ENCODE measurements at regions not wholly inside any gene's neighbourhood (a gene's known extent, or its start where the extent isn't known, plus 50 kb on each side); places are given as distances from the start of the nearest gene placed in this dataset.

DNA sequence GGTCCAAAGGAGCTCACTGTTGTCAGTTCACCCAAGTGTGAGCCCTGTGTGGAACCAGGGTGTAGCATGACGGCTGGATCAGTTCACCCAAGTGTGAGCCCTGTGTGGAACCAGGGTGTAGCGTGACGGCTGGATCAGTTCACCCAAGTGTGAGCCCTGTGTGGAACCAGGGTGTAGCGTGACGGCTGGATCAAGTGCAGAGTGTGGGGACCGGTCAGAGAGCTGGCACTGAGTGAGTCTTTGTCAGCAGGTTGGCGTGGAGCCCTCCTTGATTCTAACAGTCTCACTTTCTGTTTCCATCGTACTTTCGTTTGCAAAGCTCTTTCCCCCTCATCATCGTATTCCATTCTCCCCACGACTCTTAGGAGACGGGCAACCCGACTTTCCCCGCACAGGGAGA is 57.9 kb upstream of the DLG1 start:
- CTCF ChIA-PET, result interaction anchor here (1.2 kb wide), 1 partner anchor 145 kb away, joined by 4 read pairs; no protein-coding TSS in a partner anchor
- POLR2A ChIA-PET, result no interaction called here
- ATAC-seq, result no peak
- peaks cover 5% of the 10 kb centered on the region for H3K4me1 Mint-ChIP-seq
- H3K27ac Mint-ChIP-seq, result no peak overlapping the region
- no peak overlapping the region for H3K4me3 Mint-ChIP-seq
- H3K27me3 Mint-ChIP-seq (ENCODE audit: low read depth), result peaks cover 7% of the 10 kb centered on the region
- no peak for DNase-seq (ENCODE audit: low spot score)
- peaks cover 31% of the 10 kb centered on the region for H3K36me3 Mint-ChIP-seq
- H3K9me3 Mint-ChIP-seq, result peaks cover 29% of the 10 kb centered on the region
- TF ChIP-seq SMAD4 (CRISPR knock-in tag; IDR thresholded peaks at IDR 0.05) (no peak), TEAD1 (CRISPR knock-in tag; IDR thresholded peaks at IDR 0.05) (no peak), ZNF232 (CRISPR knock-in tag; IDR thresholded peaks at IDR 0.05) (no peak), NR2C2 (CRISPR knock-in tag; IDR thresholded peaks at IDR 0.05) (no peak), OVOL2 (CRISPR knock-in tag; IDR thresholded peaks at IDR 0.05; ENCODE audit: borderline replicate concordance) (no peak), RELA (CRISPR knock-in tag; IDR thresholded peaks at IDR 0.05; ENCODE audit: borderline replicate concordance) (no peak), PRRX2 (CRISPR knock-in tag; IDR thresholded peaks at IDR 0.05) (no peak), TP53 (CRISPR knock-in tag; IDR thresholded peaks at IDR 0.05) (no peak), KAT7 (CRISPR knock-in tag; IDR thresholded peaks at IDR 0.05; ENCODE audit: borderline replicate concordance) (no peak)
- TF ChIP-seq, protein P1, sequence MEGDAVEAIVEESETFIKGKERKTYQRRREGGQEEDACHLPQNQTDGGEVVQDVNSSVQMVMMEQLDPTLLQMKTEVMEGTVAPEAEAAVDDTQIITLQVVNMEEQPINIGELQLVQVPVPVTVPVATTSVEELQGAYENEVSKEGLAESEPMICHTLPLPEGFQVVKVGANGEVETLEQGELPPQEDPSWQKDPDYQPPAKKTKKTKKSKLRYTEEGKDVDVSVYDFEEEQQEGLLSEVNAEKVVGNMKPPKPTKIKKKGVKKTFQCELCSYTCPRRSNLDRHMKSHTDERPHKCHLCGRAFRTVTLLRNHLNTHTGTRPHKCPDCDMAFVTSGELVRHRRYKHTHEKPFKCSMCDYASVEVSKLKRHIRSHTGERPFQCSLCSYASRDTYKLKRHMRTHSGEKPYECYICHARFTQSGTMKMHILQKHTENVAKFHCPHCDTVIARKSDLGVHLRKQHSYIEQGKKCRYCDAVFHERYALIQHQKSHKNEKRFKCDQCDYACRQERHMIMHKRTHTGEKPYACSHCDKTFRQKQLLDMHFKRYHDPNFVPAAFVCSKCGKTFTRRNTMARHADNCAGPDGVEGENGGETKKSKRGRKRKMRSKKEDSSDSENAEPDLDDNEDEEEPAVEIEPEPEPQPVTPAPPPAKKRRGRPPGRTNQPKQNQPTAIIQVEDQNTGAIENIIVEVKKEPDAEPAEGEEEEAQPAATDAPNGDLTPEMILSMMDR (IDR thresholded peaks at IDR 0.05), result no peak
- TF ChIP-seq, protein P2, sequence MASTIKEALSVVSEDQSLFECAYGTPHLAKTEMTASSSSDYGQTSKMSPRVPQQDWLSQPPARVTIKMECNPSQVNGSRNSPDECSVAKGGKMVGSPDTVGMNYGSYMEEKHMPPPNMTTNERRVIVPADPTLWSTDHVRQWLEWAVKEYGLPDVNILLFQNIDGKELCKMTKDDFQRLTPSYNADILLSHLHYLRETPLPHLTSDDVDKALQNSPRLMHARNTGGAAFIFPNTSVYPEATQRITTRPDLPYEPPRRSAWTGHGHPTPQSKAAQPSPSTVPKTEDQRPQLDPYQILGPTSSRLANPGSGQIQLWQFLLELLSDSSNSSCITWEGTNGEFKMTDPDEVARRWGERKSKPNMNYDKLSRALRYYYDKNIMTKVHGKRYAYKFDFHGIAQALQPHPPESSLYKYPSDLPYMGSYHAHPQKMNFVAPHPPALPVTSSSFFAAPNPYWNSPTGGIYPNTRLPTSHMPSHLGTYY (CRISPR knock-in tag; IDR thresholded peaks at IDR 0.05), result no peak
- TF ChIP-seq, protein P3, sequence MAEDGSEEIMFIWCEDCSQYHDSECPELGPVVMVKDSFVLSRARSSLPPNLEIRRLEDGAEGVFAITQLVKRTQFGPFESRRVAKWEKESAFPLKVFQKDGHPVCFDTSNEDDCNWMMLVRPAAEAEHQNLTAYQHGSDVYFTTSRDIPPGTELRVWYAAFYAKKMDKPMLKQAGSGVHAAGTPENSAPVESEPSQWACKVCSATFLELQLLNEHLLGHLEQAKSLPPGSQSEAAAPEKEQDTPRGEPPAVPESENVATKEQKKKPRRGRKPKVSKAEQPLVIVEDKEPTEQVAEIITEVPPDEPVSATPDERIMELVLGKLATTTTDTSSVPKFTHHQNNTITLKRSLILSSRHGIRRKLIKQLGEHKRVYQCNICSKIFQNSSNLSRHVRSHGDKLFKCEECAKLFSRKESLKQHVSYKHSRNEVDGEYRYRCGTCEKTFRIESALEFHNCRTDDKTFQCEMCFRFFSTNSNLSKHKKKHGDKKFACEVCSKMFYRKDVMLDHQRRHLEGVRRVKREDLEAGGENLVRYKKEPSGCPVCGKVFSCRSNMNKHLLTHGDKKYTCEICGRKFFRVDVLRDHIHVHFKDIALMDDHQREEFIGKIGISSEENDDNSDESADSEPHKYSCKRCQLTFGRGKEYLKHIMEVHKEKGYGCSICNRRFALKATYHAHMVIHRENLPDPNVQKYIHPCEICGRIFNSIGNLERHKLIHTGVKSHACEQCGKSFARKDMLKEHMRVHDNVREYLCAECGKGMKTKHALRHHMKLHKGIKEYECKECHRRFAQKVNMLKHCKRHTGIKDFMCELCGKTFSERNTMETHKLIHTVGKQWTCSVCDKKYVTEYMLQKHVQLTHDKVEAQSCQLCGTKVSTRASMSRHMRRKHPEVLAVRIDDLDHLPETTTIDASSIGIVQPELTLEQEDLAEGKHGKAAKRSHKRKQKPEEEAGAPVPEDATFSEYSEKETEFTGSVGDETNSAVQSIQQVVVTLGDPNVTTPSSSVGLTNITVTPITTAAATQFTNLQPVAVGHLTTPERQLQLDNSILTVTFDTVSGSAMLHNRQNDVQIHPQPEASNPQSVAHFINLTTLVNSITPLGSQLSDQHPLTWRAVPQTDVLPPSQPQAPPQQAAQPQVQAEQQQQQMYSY (CRISPR knock-in tag; IDR thresholded peaks at IDR 0.05), result no peak
- TF ChIP-seq, protein P4, sequence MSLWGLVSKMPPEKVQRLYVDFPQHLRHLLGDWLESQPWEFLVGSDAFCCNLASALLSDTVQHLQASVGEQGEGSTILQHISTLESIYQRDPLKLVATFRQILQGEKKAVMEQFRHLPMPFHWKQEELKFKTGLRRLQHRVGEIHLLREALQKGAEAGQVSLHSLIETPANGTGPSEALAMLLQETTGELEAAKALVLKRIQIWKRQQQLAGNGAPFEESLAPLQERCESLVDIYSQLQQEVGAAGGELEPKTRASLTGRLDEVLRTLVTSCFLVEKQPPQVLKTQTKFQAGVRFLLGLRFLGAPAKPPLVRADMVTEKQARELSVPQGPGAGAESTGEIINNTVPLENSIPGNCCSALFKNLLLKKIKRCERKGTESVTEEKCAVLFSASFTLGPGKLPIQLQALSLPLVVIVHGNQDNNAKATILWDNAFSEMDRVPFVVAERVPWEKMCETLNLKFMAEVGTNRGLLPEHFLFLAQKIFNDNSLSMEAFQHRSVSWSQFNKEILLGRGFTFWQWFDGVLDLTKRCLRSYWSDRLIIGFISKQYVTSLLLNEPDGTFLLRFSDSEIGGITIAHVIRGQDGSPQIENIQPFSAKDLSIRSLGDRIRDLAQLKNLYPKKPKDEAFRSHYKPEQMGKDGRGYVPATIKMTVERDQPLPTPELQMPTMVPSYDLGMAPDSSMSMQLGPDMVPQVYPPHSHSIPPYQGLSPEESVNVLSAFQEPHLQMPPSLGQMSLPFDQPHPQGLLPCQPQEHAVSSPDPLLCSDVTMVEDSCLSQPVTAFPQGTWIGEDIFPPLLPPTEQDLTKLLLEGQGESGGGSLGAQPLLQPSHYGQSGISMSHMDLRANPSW (CRISPR knock-in tag; conservative IDR thresholded peaks at IDR 0.05; ENCODE audit: low read depth), result no peak
- TF ChIP-seq, protein P5, sequence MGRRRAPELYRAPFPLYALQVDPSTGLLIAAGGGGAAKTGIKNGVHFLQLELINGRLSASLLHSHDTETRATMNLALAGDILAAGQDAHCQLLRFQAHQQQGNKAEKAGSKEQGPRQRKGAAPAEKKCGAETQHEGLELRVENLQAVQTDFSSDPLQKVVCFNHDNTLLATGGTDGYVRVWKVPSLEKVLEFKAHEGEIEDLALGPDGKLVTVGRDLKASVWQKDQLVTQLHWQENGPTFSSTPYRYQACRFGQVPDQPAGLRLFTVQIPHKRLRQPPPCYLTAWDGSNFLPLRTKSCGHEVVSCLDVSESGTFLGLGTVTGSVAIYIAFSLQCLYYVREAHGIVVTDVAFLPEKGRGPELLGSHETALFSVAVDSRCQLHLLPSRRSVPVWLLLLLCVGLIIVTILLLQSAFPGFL (CRISPR knock-in tag; IDR thresholded peaks at IDR 0.05; ENCODE audit: borderline replicate concordance), result no peak
- TF ChIP-seq, protein P6, sequence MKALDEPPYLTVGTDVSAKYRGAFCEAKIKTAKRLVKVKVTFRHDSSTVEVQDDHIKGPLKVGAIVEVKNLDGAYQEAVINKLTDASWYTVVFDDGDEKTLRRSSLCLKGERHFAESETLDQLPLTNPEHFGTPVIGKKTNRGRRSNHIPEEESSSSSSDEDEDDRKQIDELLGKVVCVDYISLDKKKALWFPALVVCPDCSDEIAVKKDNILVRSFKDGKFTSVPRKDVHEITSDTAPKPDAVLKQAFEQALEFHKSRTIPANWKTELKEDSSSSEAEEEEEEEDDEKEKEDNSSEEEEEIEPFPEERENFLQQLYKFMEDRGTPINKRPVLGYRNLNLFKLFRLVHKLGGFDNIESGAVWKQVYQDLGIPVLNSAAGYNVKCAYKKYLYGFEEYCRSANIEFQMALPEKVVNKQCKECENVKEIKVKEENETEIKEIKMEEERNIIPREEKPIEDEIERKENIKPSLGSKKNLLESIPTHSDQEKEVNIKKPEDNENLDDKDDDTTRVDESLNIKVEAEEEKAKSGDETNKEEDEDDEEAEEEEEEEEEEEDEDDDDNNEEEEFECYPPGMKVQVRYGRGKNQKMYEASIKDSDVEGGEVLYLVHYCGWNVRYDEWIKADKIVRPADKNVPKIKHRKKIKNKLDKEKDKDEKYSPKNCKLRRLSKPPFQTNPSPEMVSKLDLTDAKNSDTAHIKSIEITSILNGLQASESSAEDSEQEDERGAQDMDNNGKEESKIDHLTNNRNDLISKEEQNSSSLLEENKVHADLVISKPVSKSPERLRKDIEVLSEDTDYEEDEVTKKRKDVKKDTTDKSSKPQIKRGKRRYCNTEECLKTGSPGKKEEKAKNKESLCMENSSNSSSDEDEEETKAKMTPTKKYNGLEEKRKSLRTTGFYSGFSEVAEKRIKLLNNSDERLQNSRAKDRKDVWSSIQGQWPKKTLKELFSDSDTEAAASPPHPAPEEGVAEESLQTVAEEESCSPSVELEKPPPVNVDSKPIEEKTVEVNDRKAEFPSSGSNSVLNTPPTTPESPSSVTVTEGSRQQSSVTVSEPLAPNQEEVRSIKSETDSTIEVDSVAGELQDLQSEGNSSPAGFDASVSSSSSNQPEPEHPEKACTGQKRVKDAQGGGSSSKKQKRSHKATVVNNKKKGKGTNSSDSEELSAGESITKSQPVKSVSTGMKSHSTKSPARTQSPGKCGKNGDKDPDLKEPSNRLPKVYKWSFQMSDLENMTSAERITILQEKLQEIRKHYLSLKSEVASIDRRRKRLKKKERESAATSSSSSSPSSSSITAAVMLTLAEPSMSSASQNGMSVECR (CRISPR knock-in tag; IDR thresholded peaks at IDR 0.05; ENCODE audit: borderline replicate concordance), result no peak
- TF ChIP-seq, protein P7, sequence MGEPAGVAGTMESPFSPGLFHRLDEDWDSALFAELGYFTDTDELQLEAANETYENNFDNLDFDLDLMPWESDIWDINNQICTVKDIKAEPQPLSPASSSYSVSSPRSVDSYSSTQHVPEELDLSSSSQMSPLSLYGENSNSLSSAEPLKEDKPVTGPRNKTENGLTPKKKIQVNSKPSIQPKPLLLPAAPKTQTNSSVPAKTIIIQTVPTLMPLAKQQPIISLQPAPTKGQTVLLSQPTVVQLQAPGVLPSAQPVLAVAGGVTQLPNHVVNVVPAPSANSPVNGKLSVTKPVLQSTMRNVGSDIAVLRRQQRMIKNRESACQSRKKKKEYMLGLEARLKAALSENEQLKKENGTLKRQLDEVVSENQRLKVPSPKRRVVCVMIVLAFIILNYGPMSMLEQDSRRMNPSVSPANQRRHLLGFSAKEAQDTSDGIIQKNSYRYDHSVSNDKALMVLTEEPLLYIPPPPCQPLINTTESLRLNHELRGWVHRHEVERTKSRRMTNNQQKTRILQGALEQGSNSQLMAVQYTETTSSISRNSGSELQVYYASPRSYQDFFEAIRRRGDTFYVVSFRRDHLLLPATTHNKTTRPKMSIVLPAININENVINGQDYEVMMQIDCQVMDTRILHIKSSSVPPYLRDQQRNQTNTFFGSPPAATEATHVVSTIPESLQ (CRISPR knock-in tag; IDR thresholded peaks at IDR 0.05), result no peak
- TF ChIP-seq, protein P8, sequence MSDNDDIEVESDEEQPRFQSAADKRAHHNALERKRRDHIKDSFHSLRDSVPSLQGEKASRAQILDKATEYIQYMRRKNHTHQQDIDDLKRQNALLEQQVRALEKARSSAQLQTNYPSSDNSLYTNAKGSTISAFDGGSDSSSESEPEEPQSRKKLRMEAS (CRISPR knock-in tag; IDR thresholded peaks at IDR 0.05), result no peak
- TF ChIP-seq, protein P9, sequence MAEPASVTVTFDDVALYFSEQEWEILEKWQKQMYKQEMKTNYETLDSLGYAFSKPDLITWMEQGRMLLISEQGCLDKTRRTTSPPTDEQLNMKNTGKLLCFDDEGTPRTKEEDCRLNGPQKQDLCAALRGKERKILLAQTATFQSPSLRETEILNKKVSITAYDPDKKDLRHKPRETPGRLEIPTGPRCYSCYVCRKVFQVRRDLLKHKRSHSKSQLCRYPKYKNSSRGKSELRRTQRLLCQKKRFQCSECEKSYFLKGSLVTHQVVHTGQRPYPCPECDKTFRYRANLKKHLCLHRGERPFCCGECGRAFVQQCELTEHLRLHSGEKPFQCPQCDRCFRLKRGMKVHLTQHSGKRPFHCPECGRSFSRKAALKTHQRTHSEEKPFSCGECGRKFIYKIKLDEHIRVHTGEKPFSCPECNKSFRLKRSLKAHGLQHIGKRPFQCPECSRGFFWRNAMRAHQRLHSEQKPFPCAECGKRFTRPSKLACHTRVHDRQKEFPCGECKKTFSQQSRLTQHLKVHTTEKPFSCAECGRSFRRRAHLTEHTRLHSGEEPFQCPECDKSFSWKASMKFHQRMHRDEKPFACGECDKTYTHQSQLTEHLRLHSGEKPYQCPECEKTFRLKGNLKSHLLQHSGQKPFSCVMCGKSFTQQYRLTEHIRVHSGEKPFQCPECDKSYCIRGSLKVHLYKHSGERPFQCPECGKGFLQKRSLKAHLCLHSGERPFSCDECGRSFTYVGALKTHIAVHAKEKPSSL (CRISPR knock-in tag; conservative IDR thresholded peaks at IDR 0.05), result no peak
